GM21786 (cell line): ENCODE measurements at regions not wholly inside any gene's neighbourhood (a gene's known extent, or its start where the extent isn't known, plus 50 kb on each side); places are given as distances from the start of the nearest gene placed in this dataset.

Experiments
- ATAC-seq: cut with Tn5 transposase; IDR thresholded peaks from one replicate; pipeline ENCODE4 v1.9.1; 2021; ENCODE audit not compliant: unreplicated experiment

DNA sequence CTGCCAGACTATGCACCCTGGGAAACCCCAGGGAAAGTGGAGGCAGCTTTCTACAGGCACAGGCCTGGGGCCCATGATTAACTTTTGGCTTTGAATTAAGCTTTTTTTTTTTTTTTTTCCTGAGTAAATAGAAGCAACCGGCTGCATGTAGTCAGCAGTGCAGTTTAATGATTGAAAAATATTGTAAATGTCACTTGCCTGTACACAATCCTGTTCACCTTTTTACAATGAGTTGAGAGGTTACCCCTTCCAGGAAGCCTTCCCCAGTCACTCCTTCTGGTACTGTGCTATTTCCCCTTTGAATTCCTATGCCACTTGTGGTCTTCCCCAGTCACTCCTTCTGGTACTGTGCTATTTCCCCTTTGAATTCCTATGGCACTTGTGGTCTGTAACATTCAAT lies 475.6 kb downstream of the TDRD15 start:
- ATAC-seq = no peak

DNA sequence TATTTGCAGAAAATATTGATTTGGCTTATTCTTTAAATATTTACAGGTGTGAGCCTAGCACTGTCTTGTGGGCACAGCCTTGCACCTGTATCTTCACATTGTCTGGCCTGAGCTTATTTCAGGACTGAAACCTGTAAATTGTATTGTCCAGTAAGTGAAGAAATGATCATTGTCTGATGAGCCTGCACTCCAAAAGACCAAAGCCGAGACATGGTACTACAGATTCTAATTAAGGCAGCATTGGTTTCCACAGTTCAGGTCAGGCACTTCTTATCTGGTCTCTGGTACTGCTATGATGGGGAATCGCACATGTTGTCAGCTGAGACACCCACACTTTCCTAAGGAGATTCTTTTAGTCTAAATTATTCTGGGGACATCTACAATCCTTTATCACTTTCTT lies 479.0 kb downstream of the TDRD15 start:
- no peak for ATAC-seq

DNA sequence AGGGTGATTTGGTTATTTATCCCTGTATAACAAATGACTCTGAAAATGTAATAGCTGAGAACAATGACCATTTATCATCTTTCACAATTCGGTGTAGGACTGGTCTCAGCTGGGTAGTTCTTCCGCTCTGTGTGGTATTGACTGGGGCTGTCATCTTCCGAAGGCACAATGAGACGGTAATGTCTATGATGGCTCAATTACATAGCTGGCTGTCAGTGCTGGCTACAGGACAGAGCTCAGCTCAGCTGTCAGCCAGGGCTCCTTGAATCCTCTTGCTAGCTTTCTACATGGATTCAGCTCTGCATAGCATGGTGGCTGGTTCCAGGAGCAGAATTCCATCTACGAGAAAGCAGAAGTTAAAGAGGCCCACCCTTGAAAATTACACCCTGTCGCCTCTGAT lies 483.8 kb downstream of the TDRD15 start:
- ATAC-seq = no peak

DNA sequence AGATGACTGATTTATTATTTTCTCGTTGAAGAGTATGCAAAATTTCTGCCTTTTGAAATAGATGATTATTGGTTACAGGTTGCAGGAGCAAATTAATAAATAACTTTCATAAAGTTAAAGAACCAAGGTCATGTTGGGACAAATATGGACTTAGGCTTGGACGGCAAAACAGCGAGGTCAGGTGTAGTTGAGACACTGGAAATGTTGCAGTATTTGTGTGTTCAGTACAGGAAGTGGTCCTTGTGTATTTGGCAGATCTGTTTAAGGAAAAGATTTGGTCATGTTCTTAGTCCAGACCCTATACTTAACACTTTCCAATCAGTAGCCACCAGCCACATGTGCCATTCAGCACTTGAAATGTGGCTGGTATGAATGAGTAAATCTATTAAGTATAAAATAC lies 486.5 kb downstream of the TDRD15 start:
- no peak for ATAC-seq

DNA sequence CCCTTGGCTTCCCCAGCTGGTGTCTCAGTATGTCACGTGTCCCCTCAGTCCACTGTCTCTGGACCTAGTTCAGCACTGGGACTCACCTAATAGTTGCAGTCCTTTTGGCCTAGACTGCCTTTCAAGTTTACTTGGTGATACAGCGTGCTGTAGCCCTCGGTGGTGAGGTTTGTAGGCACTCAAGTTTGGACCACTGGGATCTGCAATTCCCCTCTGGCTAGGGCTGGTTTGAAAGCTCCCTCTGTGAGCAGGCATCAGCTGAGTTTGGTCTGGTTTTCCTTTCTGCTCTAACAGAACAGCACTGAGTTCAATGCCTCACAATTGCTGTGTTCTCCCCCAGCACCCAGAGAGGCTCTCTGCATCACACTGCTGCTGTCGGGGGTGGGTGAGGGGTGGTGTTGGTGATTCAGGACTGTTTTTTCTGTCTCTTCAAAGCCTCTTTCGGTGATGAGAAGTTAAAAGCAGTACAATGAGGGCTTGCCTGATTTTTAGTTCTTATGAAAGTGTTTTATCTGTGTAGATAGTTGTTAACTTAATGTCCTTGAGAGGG lies 494.2 kb downstream of the TDRD15 start:
- ATAC-seq = no peak

DNA sequence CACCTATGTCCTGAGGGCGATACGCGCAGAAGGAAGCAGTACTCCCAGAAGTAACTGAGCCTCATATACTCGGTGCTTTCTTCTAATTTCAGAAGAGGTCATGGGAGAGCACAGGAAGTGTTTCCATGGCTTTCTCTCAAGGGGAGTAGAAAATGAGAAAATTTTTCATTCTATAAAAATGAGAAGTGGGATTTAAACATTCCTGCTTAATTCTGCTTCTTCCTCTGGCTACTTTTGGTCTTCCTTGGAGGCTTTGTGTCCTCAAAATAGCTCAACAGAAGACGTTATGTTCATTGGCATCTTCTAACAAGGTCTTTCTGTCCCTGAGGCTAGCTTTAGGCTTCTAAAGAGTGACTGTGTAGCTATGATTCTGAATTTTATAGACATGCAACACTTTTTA lies 497.0 kb downstream of the TDRD15 start:
- ATAC-seq = no peak

DNA sequence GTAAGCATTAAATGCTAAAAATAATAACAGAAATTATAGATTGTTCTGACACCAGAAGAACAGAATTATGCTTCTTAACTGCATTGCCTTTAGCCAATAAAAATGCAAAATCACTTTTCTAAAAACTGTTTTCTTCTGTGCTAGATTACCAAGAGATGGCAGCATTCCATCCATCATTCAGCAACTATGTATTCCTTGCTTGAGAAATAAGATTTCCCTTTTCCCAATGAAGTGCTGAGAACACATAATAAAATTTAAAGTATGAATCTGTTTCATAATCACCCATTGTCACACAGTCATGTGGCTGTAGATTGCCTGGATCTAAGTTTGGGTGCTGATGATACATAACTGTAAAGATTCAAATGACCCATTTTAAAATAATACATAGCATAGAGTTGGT lies 504.2 kb downstream of the TDRD15 start:
- ATAC-seq = no peak

DNA sequence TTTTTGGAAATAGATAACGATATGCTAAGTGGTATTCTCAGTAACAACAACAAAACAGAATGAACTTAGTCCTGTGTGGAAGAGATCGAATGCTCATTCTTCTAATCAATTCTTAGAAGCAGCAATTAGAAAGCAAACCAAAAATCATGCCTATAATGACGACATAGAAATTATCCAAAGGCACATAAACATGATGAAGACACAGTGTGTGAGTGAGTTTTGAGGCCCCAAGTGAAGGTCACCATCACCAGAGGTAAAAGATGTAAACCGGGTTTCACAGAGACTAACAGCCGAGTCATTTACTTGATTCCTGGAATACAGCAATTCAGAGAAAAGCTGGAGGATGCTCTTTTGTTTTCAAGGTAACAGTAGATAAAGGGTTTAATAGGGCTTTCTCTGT lies 509.2 kb downstream of the TDRD15 start:
- no peak for ATAC-seq

DNA sequence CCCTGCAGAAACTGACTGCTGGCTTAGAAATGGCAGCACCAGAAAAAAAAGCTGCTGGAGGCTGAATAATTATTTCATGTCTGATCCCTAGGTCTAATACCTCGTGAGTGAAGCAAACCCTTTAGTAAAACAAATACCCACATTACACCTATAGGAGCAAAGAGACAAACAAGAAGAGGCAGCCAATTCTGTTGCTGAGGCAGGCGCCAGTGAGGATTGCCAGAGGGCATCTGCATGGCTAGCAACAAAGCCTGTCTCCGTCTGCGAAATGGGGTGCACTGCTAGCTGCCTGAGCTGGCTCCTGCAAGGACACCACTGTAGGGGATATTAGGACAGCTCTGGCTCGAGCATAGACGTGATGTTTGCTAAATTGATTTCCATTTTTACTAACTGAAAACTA lies 509.7 kb downstream of the TDRD15 start:
- ATAC-seq = no peak

DNA sequence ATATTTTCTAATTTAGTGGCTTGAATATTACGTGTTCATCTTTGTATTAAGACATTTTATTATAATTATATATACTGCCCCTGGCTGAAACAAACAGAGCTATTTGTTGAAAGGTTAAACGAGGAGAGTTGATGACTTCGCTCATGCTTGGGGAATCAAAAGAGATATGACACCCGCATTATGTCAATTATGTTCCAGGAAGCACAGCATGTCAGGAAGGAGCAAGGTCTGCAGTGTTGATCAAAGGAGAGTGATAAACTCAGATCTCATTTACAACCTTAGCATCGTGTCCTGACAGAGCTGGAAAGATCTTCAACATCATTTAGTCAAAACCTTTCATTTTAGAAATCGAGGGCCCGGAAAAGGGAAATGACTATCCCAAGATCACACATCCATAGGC lies 510.1 kb downstream of the TDRD15 start:
- ATAC-seq = no peak

DNA sequence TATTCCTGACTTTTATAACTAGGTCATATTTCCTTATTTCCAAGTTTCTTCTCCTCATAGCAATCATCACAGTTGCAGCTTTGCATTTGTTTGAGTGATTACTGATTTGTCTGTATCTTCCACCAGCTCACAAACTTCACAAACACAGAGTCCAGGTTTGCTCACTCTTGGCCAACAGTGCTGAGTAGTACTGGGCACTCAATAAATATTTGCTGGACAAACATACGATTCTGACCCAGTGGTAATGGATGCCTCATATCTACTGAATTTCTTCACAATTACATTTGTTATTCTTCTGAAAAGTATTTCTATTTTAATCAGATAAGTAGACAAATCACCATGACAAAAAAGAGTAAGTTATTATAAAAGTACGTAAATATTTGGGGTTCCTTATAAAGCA lies 516.3 kb downstream of the TDRD15 start:
- ATAC-seq = no peak

DNA sequence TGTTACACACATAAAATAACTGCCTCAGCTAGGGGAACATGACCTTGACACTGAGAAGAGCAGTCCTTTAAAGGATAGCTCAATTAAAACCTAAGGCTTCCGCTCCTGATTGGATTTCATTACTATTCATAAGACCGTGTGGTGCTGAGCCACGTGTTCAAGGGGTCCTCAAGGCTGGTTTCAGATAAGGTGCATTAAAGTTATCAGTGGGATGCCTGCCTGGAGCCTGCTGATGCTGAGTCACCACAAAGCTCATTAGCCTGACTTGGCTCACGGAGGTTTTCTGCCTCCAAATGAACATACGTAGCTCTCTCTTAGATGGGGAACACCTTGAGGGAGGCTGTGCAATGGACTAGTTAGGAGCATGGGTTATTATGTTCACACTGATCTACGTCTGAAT lies 518.9 kb downstream of the TDRD15 start:
- no peak for ATAC-seq

DNA sequence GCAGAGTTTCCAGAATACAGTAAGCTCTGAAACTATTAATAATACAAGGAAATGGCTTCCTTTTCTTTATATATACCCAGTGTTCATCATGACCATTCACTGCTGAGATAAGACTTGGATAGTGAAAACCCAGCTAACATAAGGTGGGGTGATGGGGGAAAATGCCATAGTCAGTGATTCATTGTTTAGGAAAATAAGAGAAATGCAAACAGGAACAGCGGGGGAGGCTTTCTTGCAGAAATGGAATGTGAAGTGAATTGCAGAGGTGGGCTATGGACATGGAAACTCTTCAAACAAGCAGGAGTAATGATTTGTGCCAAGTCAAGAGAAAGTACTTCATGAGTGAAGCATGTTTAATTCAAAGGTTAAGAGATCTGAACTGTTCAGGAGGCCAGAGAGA lies 519.4 kb downstream of the TDRD15 start:
- ATAC-seq = no peak

DNA sequence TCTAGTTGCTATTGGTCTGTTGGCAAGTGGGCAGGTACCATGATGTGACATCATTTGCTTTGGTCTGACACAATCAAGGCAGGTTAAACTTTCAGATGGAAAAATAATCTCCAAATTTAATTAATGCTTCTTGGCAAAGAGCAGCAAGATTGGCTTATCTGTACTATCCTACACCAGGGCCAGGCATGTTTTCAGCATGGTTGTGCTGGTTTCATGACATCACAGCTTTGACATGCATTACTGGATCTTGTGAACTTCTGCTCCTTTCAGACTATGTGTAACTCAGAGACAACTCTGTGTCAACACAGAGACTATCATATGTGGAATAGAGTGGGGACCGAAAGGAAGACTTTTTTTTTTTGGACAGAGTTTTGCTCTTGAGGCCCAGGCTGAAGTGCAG lies 520.5 kb downstream of the TDRD15 start:
- no peak for ATAC-seq

DNA sequence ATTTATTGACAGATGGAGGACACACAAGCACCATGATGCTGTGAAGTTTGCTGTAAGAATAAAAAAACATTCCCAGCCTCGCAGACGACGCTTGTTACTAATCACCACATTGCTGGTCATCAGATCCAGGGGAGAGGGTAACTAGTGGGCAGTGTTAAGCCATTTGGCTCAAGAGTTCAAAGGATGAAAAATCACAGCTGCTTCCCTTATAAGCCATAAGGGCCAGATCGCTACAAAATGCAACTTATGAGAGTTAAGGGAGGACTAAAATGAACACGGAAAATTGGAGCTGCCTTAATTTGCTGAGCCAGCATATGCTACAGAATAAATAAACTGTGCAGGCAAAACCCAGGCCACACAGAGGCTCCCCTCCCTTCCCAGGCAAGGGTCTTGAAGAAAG lies 522.6 kb downstream of the TDRD15 start:
- ATAC-seq = no peak

DNA sequence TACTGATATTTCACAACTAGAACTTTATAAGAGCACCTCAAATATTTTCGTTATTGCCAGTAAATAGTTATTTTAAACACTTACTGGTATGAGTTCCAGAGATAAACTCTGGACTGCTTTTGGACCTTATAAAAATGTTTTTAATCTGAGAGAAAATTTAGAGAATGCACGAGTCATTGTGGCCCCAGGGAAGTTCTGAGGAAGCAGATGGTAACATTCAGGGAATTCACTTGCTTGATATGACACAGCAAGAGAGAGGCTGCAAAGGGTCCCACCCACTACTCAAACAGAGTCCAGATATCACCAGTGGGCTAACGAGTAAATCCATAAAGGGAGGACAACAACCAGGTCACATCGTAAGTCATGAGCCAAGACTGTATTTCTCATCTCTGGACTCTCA lies 526.8 kb downstream of the TDRD15 start:
- ATAC-seq = no peak

DNA sequence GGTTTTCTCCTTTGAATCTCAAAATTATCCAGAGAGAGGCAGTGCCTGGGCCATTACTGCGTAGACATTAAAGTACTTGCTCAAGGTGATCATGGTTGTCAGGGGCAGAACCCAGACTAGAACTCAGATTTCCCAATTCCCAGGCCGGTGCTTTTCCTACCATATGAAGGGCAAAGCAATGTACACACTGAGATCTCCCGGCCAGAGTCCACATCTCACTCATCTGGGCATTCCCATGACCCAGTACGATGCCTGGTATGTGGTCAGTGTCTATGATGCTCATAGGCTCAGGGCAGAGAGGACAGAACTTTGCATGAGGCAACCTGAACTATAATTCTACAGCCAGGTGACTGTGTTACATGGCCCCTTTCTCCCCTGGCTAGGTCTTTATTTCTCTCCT lies 531.4 kb downstream of the TDRD15 start:
- ATAC-seq = no peak

DNA sequence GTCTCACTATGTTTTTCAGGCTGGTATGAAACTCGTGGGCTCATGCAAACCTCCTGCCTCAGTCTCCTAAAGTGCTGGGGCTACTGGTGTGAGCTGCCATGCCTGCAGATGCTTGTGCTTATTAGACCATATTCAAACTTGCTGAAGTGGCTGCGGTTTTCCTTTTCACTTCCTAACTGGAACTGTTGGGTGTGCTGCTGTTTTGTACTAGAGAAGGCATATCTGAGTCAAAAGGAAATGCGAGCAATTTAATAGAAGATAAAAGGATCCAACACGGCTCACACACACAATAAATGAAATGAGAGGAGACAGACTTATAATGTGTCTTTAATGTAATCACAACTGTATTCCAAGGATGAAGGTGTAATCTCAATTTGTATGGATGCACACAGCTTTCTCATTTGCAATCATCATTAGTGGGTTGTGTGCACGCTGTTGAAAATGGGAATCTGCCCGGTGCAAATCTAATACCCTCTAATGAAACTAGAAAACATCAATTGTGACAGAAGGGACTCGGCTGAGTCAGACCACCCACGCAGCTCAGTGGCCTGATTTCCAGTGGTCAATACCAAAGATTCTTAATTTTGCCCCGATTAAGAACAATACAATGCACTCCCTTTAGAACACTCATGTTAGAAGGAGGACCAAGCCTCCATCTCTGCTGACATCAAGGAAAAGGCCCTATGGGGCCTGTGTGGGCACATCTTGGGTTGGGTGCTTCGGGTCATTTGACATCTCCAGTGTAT lies 532.7 kb downstream of the TDRD15 start:
- ATAC-seq = no peak

DNA sequence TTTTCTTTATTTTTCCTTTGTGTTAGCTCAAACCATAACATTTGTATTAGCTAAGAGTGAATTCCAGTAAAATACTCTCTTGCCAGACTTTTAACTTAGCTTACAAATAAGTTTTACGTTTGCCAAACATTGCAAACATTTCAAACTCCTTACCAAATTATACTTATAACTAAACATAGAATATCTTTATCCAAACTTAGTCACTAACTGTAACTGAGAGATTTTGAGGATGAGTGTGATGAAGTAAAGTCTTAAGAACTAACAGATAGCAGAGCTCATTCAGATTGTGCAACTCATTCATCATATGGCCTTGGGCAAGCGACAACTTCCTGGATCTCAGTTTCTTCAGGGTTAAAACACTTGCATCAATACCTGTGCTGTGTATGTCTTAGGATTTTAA lies 533.7 kb downstream of the TDRD15 start:
- ATAC-seq = no peak

DNA sequence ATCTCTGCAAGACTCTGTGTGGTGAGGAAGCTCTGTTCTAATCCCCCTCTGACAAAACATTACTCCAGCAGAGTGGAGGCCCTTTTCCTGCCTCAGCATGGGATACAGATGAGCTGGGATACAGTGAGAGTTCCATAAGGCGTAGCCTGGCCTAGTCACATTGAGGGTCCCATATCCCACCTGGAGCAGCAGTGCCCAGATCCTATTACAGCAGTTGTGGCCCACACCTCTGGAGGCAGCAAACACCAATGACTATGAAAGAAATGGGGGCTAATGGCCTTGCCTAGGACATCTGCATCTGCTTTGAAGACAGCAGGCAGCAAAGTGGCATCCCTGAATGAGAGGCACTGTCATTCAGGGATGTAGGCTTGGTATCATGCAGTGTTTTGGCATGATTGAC lies 534.5 kb downstream of the TDRD15 start:
- ATAC-seq = no peak

DNA sequence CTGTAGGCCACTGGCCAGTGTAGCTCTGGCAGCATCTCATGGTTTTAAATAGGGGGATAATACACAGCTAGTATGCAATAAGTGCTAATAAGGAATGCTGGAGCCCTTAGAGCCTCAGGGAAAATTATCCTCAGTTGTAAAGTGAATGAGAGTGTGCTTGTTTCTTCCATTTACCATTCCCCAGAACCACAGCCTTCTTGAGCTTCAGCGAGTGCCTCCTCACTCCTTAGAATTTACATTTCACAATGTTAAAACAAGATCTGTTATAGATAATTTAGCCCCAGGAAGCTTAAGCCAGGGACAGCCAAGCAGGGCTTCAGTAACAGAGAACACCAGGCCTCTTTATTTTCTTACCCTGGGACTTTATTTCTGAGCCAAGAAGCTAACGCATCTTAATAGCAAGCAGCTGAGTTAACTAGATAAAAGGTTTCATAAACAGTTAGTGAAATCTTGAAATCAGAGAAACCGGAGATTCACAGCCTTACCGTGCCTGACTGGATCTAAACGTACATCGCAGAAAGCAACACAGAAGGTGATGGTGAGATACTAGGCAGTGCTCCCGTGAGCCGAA lies 535.2 kb downstream of the TDRD15 start:
- no peak for ATAC-seq

DNA sequence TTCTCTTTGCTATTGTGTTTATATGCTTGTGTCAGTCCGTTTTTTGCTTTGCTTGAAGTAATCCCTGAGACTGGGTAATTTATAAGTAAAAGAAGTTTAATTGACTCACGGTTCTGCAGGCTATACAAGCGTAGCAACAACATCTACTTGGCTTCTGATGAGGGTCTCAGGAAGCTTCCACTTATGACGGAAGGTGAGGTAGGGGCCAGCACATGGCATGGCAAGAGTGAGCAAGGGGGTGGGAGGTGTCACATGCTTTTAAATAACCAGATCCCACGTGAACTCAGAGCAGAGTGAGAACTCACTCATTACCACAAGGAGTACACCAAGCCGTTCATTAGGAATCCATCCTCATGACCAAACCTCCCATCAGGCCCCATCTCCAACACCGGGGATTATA lies 540.3 kb downstream of the TDRD15 start:
- no peak for ATAC-seq

DNA sequence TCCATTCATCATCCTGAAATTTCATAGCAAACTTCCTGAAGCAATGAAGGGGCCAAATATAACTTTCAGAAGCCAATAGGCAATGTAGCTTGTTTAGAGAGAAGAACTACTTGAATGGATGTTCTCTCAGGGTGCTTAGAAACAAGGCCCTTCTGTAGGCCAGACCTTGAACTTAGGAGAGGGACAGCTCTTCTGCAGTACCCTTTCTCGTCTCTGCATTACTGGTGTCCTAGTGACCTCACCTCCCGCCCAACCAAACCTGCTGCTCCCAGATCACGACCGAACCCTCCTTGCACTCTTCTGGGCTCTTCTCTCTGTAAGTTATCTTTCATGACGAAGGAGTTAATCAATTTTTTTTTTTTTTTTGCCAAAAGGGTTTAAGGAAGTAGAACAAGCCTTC lies 543.9 kb downstream of the TDRD15 start:
- no peak for ATAC-seq
